HPDE6-E6E7 (cell line): ENCODE measurements at regions not wholly inside any gene's neighbourhood (a gene's known extent, or its start where the extent isn't known, plus 50 kb on each side); places are given as distances from the start of the nearest gene placed in this dataset.
"Not testable (repeated sequence)": the region's sequence is repeated elsewhere in the genome, so short reads cannot be mapped to it uniquely, and the experiment has no call there.

Experiments
- DNase-seq: peaks from one replicate; pipeline ENCODE4 v3.0.0; 2011; ENCODE audit warnings: missing footprints; ENCODE audit errors: extremely low spot score

GRCh38 chr2:47690132-47690531 is 92.8 kb upstream of the MSH6 start:
- no peak for DNase-seq

GRCh38 chr2:47689118-47689517 is 93.8 kb upstream of the MSH6 start:
- not testable (repeated sequence) for DNase-seq

DNA sequence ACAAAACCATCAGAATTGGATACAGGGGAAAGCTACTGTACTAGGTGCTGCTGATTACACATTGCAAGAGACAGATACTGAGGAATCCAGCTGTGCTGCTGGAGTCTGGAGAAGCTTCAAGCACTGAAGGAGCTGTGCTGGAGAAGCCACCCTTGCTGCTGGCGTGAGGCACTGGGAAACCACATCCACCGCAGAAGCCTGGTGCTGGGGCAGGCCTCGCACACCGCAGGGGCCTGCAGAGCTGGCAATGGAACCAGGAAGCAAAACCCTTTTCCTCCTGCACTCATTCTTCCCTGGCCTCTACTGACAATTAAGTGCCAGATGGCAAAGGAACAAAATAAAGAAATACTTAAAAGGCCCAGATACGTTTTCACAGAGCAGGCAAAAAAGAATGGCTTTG is 94.4 kb upstream of the MSH6 start:
- no peak for DNase-seq

DNA sequence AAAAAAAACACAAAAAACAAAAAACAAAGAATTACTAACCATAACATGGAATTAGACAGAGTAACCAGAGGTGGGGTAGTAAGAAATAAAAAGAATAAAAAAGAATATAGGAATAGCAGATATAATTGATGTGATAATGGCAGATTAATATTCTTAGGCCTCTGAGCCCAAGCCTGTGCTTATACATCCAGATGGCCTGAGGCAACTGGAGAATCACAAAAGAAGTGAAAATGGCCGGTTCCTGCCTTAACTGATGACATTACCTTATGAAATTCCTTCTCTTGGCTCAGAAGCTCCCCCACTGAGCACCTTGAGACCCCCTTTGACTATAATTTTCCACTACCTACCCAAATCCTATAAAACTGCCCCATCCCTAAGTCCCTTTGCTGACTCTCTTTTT is 95.1 kb upstream of the MSH6 start:
- no peak for DNase-seq

DNA sequence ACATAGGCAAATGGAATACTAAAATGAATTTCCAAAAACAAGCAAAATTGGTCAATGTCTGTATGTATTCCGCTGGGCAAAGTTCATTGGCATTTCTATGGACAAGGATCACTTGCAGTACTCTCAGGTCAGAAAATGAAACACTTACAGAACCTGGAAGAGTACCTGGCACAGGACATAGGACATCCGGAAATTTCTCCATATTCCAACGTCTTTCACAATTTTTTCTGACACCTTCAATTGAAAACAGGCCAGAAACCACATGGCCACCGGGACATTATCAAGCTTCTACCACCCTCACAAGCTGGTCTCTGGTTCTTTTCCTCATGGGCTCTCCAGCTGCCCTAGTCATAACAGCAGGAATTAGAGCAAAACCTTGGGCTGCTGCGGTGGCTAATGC is 96.9 kb upstream of the MSH6 start:
- DNase-seq = no peak

GRCh38 chr2:47682216-47682749 is 100.7 kb upstream of the MSH6 start:
- DNase-seq = no peak

DNA sequence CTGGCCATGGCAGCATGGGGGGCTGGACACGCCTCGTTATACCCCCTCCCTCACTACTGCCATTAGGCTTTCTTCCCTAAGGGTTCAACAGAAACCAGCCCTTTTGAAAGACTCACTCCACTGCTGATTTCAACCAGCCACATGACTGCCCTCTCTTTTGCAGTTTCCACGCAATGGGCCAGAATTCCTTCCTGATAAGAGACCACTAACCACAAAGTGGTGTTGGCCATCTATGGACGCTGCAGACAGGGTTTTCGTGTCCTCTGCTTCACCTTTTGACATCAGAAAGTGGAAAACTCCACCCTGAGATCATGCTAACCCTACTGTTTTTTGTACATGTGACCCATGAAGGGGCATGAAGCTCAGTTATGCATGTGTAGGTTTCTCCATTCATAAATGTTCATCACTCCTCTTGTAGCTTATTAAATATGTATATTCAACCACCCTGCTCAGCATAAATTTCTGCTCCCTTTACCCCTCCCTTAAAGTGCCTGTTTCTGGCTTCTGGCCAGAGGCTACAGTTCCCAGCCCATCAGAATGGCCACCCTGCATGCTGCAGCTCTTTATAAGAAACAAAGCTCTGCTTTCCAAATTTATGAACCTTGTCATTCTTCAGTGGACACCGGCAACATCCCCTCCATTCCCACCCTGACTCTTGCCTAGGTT is 105.6 kb upstream of the KCNK12 start:
- DNase-seq = no peak

DNA sequence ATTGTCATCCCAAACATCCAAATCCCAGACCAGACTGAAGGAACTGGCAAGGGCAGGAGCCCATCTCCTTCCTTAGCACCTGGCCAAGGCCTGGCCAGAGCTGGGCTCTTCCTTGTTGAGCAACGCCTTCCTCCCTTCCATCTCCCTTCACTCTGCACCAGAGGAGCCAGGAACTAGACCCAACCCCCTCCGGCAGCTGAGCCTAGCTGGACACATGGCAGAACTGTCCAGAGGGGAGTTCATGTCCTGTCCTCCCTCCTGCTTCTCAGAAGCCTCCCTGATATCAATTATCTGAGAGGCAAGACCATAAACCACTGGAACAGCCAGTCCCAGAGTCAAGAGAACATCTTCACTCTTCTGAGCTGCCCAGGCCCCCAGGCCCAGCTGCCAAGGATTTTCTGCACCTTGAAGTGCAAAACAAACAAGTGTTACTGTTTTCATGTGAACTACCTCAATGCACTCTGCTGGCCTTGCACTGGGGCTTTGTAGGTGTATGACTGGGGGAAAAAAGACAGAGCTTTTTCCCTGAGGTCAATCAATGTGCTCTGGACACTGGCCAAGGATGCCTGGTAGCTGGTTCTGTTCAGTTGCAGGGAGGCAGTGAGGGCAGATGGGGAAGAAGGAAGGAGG is 104.5 kb upstream of the KCNK12 start:
- no peak for DNase-seq

GRCh38 chr2:47666332-47666731 is 95.5 kb upstream of the KCNK12 start:
- DNase-seq = no peak

GRCh38 chr2:47664817-47665216 is 94.0 kb upstream of the KCNK12 start:
- no peak for DNase-seq

- DNase-seq = no peak
Measured at GRCh38 chr2:47662552-47662951, 91.8 kb upstream of the KCNK12 start.

GRCh38 chr2:47661310-47661709 is 90.5 kb upstream of the KCNK12 start:
- DNase-seq = no peak

GRCh38 chr2:47660168-47660567 is 89.4 kb upstream of the KCNK12 start:
- no peak for DNase-seq

- DNase-seq = no peak
Measured at GRCh38 chr2:47658646-47659320, 88.0 kb upstream of the KCNK12 start.

DNA sequence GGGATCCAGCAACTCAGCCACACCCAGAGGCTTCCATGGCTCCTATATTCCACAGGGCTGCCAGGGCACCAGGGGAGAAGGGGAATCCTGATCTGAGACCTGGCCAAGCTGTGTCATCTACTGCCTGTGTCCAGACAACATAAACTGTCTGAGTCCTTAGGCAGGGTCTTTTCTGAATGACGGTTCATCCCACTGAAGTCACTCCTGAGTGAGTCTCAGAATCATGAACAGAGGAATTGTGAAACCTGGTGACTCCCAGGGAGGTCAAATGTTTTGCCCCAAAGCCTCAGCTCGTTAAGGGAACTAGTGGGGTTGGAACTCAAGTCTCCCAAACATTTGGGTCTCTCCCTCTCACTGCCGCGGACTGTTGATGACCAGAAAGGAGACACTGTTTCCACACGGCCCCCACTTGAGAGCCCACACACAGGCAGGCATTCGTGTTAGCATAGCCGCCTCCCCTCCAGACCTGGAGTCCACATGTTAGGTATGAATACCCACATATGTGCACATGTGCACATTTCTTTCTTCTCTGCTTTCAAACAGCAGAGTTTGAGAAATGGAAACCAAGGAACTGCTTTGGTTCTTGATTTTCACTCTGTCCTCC is 87.2 kb upstream of the KCNK12 start:
- no peak for DNase-seq

- DNase-seq = no peak
Measured at GRCh38 chr2:47656715-47657600, 86.2 kb upstream of the KCNK12 start.

GRCh38 chr2:47655563-47655880 is 84.7 kb upstream of the KCNK12 start:
- no peak for DNase-seq

DNA sequence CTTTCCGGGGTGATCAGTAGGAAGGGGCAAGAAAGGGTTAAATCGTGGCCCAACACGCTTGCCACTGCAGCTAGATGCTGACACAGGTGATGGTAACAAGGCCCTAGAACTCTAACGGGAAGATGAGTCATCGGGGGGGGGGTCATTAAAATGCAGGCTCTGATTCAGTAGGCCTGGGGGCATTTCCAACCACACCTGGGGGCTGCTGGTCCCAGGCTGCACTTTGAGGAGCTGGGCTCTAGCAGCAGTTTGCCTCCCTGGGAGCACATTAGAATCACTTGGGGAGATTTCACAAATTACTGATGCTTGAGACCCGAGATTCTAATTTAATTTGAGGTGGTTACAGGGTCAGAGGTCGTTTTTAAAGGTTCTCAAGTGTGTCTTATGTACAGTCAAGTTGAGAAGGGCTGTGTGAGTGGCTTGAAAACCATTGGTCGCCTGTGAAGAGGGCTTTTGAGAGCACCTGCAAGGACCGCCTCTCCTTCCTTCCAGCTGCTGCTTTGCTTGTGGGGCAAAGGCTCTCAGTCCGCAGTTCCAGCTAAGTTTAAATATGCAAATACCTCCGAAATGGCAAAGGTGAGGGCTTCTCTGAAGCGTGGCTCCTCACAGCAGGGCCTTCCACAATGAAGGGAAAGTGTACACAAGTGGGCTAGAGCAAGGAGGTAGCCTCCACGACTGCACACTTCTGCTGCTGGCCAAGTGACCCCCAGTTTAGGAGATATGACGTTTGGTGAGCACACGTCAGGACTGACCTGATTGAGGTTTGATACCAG is 84.2 kb upstream of the KCNK12 start:
- DNase-seq = no peak

- DNase-seq = no peak
Measured at GRCh38 chr2:47653902-47654789, 83.4 kb upstream of the KCNK12 start.

DNA sequence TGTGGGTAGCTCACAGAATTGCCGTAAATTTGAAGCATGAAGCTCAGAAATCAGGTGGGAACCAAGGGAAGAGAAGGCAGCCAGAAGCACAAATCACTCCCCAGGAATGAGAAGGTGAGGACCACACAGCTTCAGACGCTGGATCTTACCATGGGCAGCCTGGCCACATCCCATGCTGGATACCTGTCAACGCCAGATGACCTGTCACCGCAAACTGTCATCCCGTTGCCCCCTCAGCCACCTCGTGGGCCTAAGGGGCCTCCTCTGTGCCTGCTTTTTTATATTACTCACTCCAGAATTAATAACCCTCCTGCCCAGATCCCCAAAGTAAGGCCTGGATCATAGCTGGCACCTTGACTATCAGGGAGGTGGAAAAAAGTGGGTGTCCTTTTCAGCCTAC is 82.3 kb upstream of the KCNK12 start:
- no peak for DNase-seq
